ENCODE measurements at regions not wholly inside any gene's neighbourhood (a gene's known extent, or its start where the extent isn't known, plus 50 kb on each side); places are given as distances from the start of the nearest gene placed in this dataset.
"Not testable (repeated sequence)": the region's sequence is repeated elsewhere in the genome, so short reads cannot be mapped to it uniquely, and the experiment has no call there.

DNA sequence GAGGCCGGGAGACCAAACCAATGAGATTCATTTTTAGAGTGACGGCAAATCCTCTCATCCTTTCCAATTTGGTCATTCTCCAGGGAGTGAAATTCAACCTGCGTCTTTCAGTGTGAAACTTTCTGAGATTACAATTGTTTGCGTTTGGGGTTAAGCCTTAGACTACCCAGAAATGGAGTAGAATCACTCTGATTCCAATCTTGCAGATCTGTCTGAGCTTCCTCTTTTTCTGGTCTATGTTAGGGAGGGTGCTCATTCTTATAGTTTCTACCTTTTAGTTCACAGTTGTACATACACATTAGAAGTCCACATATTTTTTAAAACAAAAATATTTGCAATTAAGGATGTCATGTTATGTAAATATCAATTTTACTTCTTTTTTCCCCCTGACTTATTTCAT lies 183.0 kb upstream of the PHACTR1 start:
- DNase-seq (ENCODE audit: low read depth), result no peak

DNA sequence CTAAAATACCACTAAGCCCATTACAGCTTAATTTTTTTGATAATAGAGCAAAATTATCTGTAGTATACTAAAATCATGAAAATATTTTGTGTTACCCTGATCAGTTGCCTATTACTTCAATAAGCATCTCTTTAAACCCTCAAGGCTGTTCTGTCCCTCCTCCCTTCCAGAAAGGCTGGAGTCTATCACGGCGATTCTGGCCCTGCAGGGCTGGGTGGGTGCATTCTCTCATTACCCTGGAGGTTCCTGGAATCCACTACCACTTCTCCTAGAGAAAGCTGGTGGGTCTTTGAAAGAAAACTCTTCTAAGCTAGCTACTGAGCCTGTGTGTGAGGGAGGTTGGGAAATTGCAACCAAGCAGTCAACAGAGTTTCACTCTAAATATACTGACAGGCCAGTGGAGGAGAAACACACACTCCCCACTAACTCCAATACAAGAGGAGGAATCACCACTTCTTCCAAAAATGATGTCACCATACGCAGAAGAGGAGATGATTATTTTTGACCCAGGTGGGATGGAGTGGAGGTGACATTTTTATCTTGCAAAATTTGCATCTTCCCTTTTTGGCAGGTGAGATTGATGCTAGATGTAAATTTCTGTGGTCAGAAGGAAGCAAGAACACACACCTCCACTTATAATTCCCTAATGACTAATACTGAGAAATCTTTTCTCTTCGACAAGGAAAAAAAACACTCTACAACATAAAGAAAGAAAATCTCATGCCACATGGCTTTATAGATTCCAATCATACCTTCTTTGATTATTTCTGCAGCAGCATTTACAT lies 182.3 kb upstream of the PHACTR1 start:
- DNase-seq (ENCODE audit: low read depth), result no peak
- no peak overlapping the region for H3K4me3 ChIP-seq (ENCODE audit: low read depth, low read length)

More for the DNA sequence above, 183.0 kb upstream of the PHACTR1 start:
- no peak overlapping the region for H3K4me3 ChIP-seq (ENCODE audit: low read depth, low read length)

DNA sequence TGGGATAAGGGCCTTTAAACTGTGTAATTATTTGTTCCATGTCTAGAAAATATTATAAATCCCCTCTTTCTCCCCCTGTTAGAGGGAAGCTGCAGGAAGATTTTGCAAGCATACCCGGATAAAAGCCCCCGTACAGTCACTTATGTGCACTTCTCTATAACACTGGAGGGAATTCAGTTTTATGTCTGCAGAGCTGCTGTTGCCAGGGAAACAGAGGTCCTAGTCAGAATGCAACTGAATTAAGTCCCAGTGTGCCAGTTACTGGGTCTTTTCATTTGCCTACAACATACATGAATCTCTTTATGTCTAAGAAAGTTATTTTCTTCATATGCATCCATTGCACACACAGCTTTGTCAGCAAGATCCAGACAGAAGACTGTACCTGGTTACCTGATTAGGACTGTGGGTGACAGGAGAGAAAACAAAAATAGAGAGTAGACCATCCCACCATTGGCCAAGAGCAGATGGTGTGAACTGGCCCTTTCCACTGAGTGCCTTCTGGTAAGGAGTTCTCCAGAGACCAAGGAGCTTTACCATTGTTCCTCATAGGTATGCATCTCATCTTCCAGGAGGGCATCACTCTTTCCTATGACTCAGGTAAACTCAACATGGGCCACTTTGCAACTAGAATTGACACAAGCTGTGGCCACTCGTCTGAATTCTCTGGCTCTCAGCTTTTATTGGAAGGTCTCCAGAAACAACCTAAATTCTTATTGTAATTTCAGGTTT lies 180.8 kb upstream of the PHACTR1 start:
- DNase-seq (ENCODE audit: low read depth), result no peak
- no peak overlapping the region for H3K4me3 ChIP-seq (ENCODE audit: low read depth, low read length)

DNA sequence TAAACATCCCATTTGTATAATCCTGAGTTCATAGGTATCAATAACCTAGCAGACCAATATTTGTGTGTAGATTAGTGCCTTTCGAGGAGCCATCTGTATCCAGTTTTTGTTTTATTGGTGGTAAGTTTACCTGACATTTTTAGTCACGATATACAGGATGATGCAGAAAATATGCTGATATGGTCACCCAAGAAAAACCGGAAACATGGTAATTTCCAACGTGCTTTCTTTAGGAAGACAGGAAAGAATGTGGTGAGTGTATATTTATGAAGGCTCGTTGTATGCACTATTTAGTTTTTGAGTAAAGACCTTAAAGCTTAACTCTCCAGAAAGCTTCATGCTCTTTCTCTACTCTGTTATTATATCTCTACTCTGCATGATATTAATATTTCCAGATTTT lies 180.2 kb upstream of the PHACTR1 start:
- no peak for DNase-seq (ENCODE audit: low read depth)
- H3K4me3 ChIP-seq (ENCODE audit: low read depth, low read length), result no peak overlapping the region

DNA sequence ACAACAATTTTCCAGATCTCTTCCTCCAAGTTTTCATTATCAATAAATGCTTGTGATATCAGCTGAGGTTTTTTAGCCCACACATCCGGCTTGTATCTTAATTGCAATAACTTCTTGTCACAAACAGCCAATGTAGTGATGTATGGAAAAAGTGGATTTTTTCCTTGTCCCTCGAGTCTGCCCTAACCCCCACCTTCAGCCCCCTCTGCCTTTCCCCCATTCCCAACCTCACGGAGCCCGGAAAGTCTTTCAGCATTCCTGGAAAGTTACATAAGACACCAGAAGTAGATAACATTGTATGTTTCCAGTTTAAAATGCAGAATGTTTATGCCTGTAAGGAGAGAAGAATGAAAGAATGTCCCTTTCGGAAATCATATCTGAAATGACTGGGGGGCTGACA lies 179.2 kb upstream of the PHACTR1 start:
- no peak overlapping the region for H3K4me3 ChIP-seq (ENCODE audit: low read depth, low read length)
- DNase-seq (ENCODE audit: low read depth), result no peak

DNA sequence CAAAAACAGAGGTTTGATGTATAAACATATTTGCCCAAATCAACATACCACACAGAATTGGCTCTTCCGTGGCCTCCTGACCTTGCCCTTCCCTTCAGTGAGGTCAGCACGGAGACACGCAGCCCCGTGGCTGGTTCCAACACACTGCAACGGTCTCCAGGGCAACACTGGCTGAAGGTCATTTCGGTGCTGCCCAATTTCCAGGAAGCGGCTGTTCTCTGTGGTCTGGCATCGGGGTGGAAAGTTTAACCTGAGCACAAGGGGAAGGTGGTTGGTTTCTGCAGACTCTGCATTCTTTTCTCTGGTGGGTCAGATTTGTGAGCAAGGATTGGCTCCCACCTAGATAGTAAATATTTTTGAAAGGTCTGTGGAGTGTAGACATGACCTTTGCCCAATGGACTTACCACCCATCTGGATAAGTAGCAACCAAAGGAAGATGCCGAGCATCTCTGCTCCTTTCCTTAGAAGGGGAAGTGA lies 177.6 kb upstream of the PHACTR1 start:
- DNase-seq (ENCODE audit: low read depth), result no peak
- H3K4me3 ChIP-seq (ENCODE audit: low read depth, low read length), result no peak overlapping the region

DNA sequence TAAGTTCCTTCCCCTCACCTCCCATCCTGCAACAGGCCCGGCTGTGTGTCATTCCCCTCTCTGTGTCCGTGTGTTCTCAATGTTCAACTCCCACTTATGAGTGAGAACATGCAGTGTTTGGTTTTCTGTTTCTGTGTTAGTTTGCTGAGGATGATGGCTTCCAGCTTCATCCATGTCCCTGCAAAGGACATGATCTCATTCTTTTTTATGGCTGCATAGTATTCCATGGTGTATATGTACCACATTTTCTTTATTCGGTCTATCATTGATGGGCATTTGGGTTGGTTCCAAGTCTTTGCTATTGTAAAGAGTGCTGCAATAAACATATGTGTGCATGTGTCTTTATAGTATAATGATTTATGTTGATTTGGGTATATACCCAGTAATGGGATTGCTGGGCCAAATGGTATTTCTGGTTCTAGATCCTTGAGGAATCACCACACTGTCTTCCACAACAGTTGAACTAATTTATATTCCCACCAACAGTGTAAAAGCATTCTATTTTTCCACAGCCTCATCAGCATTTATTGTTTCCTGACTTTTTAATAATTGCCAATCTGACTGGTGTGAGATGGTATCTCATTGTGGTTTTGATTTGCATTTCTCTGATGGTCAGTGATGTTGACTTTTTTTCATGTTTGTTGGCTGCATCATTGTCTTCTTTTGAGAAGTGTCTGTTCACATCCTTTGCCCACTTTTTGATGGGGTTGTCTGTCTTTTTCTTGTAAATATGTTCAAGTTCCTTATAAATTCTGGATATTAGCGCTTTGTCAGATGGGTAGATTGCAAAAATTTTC lies 174.1 kb upstream of the PHACTR1 start:
- H3K4me3 ChIP-seq (ENCODE audit: low read depth, low read length); DNase-seq (ENCODE audit: low read depth): not testable (repeated sequence)

DNA sequence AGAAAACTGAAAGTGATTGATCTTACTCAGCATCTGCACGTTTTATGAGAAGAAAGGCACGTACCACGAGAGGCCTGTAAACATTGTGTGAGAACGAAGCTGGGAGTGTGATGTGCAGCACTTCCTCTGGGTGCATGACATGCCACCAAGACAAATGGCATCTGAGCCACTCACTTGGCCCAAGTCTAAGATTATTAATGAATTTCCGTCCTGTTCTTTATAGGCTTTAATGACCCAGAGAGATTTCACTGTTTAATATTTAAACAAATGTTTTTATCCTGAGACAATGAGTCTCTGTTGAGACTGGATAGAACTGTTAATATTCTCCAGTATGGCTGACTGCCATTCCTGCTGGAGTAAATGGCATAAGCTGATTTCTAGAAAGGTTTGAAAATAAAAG lies 172.6 kb upstream of the PHACTR1 start:
- H3K4me3 ChIP-seq (ENCODE audit: low read depth, low read length), result no peak overlapping the region
- no peak for DNase-seq (ENCODE audit: low read depth)

DNA sequence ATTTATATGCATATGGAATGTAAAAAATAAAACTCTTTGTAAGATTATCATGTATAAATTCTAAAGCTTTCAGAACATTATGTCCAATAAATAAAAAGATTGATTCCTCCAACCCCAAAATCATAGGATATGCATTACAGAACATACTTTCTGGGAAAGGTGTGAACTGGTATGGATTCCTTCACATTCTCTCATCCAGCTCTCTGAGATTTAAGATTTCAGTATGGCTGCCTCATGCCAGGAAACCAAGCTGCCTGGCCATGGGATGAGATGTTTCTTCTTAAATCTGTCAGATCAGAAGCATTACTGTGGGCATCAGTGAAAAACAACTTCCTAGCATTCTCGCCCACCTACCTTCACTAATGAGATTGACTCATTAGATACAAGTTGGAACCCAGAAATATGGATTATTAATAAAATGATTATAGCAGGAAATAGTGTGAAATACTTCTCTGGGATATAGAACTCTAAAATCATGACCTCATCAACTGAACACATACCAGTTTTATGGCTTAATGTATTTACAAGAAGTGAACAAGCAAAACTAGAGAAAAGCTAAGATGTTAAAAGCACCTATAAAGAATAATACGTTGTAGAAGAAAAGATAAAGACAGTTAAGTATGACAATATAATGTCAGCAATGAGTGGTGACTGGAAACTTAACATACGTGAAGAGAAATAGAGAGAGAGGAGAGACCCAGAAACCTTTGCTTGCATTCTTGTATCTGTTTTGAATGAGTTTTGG lies 171.6 kb upstream of the PHACTR1 start:
- no peak for DNase-seq (ENCODE audit: low read depth)
- no peak overlapping the region for H3K4me3 ChIP-seq (ENCODE audit: low read depth, low read length)

DNA sequence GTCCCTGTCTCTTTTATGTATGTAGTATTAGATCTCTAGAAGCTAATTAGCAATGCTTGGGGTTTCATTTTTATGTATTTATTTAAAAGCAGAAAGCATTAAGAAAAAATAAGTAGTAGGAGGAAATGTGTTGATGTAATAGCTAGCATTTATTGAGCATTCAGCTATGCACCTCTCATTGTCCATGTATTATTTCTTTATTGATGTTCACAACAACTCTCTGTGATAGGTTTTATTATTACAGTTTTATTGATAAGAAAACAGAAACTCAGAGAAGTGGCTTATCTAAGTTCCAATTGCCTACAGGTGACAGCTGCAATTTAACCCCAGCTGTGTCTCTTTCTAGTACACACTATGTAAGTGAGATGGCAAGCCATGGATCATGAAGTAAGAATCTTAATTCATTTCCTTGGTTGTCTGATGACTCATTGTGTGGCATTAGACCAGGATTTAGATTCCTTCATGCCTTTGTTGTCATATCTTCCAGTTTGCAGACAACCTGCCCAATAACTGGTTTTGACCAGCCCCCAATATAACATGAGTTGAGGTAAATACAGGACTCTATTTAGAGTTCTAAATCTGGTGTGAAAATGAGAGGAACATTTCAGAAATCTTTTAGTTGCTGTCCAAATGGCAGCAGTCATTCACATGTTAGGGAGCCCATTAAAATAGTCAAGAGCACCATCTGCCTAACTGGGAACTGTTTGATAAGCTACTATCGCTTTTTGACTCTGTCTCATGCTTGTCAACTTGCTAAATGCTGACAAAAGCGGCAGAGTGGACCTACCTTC lies 170.8 kb upstream of the PHACTR1 start:
- DNase-seq (ENCODE audit: low read depth), result peak; percentile 31
- no peak overlapping the region for H3K4me3 ChIP-seq (ENCODE audit: low read depth, low read length)

DNA sequence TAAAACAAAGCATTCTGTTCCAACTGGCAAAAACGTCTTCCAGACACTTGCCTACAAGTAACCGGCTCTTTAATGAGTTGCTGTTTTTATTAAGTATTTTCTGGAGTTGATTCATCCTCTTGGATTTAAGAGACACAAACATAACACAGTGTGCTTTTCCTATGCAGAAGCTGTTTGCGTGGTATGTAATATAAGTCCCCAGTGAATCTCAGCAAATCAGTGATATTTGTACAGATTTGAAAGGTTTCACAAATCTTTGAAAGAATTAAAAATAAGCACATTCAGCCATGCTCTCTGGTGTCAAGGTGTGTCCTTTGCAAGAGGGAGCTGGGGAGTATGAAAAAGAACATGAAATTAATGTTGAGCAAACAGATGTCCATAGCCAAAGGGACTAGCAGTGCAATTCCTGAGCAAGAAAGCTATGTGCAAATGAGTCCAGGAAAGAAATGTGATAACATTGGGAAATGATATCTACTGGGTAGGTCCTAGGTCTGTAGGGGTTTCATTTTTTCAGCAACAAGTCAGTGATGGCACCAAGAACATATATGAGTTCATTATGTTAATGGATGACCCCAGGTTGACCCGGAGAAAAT lies 170.1 kb upstream of the PHACTR1 start:
- DNase-seq (ENCODE audit: low read depth), result no peak
- H3K4me3 ChIP-seq (ENCODE audit: low read depth, low read length), result no peak overlapping the region

DNA sequence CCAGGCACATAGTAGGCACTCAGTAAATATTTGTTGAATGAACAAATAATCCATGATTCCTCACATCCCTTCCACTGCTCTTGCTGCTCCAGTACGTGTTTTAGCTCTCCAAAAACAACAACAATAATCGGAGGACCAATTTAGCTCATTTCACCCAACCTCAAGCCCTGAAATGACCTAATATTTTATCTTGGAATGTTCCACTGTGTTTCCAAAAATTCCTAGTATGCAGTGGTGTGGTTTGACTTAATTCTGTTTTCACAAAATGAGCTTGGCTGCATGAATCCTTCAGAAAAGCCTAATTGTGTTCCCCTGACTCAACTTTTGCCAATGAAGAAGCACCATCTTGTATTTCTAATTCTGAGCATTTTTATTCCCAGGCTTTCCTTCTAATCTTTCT lies 168.0 kb upstream of the PHACTR1 start:
- no peak for DNase-seq (ENCODE audit: low read depth)
- no peak overlapping the region for H3K4me3 ChIP-seq (ENCODE audit: low read depth, low read length)

DNA sequence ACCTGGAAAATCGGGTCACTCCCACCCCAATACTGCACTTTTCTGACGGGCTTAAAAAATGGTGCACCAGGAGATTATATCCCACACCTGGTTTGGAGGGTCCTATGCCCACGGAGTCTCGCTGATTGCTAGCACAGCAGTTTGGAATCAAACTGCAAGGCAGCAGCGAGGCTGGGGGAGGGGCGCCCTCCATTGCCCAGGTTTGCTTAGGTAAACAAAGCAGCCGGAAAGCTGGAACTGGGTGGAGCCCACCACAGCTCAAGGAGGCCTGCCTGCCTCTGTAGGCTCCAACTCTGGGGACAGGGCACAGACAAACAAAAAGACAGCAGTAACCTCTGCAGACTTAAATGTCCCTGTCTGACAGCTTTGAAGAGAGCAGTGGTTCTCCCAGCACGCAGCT lies 167.1 kb upstream of the PHACTR1 start:
- DNase-seq (ENCODE audit: low read depth); H3K4me3 ChIP-seq (ENCODE audit: low read depth, low read length): not testable (repeated sequence)

DNA sequence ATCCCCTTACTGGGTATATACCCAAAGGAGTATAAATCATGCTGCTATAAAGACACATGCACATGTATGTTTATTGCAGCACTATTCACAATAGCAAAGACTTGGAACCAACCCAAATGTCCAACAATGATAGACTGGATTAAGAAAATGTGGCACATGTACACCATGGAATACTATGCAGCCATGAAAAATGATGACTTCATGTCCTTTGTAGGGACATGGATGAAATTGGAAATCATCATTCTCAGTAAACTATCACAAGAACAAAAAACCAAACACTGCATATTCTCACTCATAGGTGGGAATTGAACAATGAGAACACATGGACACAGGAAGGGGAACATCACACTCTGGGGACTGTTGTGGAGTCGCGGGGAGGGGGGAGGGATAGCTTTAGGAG lies 161.7 kb upstream of the PHACTR1 start:
- not testable (repeated sequence) for H3K4me3 ChIP-seq (ENCODE audit: low read depth, low read length); DNase-seq (ENCODE audit: low read depth)

DNA sequence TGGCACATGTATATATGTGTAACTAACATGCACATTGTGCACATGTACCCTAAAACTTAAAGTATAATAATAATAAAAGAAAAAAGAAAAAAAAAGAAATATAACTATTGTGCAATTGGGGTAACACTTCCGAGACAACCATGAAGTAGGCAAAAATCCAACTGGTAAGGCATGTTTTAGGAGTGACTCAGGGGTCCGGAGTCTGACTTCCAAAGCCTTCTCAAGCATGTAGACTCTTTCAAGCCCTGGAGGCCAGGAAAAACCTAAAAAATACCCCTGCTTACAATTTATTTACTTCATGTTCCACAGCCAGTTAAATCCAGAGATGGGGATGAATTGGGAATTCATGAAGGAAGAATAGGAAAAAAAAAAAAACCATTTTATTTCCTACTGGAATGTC lies 161.3 kb upstream of the PHACTR1 start:
- H3K4me3 ChIP-seq (ENCODE audit: low read depth, low read length), result no peak overlapping the region
- no peak for DNase-seq (ENCODE audit: low read depth)

DNA sequence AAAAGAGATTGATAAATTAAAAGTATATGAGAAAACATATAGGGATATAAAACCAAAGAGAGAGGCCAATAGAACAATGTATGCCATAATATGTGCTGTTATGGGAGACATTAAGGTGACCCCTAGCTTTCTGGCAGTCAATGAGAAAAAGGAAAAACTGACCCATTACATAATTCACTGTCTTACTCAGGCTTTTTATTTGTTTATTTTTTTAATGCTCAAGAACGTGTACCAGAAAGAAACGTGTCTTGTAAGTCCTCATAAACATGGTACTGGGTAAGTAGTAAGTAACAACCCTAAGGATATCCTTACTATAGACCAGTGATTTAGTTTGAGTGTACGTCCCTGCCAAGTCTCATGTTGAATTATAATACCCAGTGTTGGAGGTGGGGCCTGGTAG lies 160.8 kb upstream of the PHACTR1 start:
- no peak for DNase-seq (ENCODE audit: low read depth)
- no peak overlapping the region for H3K4me3 ChIP-seq (ENCODE audit: low read depth, low read length)

DNA sequence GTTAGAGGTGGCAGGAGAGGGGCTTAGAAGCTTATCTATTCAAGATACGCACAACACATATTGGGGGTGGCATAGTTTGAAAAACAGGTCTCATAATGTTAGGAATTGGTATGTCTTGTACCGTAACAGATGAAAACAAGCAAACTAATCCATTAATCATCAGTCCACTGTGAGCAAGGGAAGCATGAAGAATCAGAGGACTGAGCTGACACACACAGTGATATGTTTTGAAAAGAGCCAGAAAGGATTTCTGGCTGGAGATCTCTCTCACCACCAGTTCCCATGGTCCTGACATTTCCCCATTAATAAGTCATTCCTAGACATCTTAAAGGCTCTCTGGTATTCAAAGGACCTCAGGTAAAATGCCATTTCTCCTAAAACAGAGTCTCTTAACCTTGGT lies 158.8 kb upstream of the PHACTR1 start:
- no peak overlapping the region for H3K4me3 ChIP-seq (ENCODE audit: low read depth, low read length)
- no peak for DNase-seq (ENCODE audit: low read depth)

DNA sequence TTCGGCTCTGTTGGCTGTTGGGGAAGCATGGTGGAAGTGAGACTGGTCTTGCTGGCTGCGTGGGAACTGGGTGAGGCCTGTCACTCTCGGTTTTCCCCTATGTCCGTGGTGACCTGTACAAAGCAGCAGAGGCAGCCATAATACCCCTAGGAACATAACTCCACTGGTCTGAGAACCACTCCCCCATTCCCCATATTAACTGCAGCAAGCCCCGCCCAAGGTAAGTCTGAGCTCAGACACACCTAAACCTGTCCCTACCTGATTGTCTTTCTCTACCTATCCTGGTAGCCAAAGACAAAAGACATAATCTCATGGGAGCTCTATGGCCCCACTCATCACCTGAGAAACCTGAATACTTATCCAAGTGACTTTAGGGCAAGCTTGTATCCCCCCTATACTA lies 156.3 kb upstream of the PHACTR1 start:
- DNase-seq (ENCODE audit: low read depth), result no peak
- H3K4me3 ChIP-seq (ENCODE audit: low read depth, low read length), result no peak overlapping the region
